HG03521 (cell line): ENCODE measurements at regions not wholly inside any gene's neighbourhood (a gene's known extent, or its start where the extent isn't known, plus 50 kb on each side); places are given as distances from the start of the nearest gene placed in this dataset.
"Not testable (repeated sequence)": the region's sequence is repeated elsewhere in the genome, so short reads cannot be mapped to it uniquely, and the experiment has no call there.

Source experiments
- ATAC-seq: cut with Tn5 transposase; IDR thresholded peaks from one replicate; pipeline ENCODE4 v1.9.1; 2021; ENCODE audit warnings: mild to moderate bottlenecking, moderate library complexity; ENCODE audit not compliant: unreplicated experiment

DNA sequence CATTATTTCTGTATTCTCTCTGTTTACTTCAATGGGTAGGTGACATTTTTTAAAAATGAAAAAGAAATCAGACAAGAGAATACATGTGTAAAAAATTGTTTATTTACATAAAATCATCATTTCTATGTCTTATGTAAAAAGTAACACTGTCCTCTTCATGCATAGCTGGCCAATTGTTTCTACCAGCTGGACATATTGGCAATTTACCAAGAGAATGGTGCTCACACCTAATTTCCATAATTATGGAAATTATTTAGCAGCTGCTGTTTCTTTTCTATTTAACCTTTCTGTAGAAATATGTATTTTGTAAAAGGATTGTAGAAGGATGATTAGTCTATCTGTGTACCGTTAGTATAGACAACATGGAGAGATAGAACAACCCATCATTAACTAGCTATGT, 791.9 kb downstream of the TRIB2 start:
- no peak for ATAC-seq

DNA sequence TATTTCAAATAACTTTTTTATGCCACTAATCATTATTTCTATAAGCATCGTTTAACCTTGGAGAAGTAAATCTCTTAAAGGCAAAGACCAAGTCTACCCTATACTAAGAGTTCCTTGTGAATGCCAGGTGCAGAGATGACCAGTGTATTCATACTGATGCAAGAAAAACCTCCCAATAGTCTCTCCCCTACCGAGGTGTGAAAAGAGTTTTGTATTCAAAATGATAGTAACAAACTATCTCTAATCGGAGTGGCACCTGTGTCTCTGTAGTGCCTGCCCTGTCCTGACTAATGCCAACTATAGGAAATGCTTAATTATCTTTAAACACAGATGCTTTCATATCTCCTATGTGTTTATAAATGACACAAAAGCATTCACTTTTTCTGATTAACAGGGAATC, 798.5 kb downstream of the TRIB2 start:
- no peak for ATAC-seq

GRCh38 chr2:13522096-13522495, 805.4 kb downstream of the TRIB2 start:
- no peak for ATAC-seq

GRCh38 chr2:13522917-13523821, 806.4 kb downstream of the TRIB2 start:
- peak; percentile 91 for ATAC-seq

DNA sequence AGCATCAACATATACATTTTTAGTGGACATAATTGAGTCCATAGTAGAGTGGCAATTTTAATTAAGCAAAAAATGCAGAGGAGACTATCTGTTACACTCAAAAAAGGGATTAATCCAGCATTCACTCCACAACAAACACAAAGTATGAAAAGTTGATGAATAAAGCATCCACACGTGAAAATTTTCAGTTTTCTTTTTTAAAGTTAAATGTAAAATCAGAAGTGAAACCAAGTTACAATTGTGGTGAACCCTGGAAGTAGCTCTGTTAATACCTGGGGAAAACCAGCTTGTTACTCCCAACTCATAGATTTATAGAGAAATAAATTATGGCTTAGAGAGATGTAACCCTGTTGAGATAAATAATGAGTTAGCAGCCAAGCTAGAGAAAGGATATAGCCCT, 807.8 kb downstream of the TRIB2 start:
- no peak for ATAC-seq

GRCh38 chr2:13531735-13532410, 815.1 kb downstream of the TRIB2 start:
- not testable (repeated sequence) for ATAC-seq

GRCh38 chr2:13532781-13533523, 816.2 kb downstream of the TRIB2 start:
- ATAC-seq = not testable (repeated sequence)

DNA sequence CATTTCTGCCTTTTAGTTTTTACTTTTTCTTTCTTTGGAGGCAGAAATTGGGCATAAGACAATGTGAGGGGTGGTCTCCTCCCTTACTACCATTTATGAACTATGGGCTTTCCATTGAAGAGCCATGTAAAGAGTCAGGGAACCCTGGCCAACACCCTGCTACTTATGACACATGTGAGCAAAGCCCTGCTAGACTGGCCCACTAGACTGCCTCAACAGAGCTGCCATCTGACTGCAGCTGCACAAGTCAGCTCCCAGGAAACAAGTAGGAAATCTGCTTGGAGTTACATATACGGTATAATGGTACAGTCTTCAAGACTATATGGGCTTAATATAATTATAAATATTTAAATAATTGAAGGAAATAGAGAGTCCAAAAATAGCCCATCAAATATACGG, 816.8 kb downstream of the TRIB2 start:
- no peak for ATAC-seq

DNA sequence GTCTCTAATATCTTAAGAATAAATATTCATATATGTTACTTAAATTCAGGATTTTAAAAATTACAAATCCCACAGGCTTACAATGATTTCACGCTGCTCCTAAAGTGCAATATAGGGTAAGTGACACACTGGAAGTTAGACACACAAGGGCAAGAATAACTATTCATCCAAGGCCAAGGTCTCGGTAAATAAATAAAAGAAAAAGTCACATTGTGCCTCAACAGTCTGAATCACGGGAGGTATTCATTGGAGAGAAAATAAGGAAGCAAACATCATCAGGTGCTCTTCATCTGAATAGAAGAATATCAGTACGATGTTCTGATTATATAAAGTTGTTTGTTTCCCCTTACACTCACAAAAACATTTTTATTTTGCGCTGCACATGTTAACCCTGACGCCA, 820.2 kb downstream of the TRIB2 start:
- no peak for ATAC-seq

- no peak for ATAC-seq
Measured at GRCh38 chr2:13537771-13538349, 821.1 kb downstream of the TRIB2 start.

DNA sequence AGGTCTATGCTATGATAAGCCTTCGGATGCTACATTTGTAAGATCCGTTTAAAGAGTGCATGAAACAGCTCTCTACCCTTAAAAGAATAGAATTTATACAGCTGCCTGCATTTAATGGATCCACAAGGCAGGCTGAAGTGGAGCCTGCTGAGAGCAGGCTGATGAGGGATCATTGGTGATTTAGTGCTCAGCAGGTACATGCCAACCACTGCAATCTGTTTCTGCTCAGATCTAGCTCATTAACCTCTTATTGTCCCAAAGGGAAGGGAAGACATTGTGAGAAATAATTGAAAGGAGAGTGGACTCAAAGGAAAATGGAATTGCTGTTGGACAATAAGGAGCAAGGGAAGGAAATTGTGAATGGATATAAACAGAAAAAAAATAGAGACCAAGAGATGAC, 822.6 kb downstream of the TRIB2 start:
- no peak for ATAC-seq

DNA sequence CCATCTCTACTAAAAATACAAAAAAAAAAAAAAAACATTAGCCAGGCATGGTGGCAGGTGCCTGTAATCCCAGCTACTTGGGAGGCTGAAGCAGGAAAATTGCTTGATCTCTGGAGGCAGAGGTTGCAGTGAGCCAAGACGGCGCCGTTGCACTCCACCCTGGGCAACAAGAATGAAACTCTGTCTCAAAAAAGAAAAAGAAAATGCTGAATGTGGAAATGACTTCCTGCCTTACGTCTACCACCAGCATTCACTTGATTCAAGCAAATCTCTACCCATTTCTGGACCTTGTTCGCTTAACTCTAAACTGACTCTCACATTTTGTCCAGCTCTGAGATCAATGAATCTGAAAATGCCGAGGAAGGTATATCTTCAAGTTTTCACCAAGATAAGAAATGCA, 825.3 kb downstream of the TRIB2 start:
- ATAC-seq = no peak

DNA sequence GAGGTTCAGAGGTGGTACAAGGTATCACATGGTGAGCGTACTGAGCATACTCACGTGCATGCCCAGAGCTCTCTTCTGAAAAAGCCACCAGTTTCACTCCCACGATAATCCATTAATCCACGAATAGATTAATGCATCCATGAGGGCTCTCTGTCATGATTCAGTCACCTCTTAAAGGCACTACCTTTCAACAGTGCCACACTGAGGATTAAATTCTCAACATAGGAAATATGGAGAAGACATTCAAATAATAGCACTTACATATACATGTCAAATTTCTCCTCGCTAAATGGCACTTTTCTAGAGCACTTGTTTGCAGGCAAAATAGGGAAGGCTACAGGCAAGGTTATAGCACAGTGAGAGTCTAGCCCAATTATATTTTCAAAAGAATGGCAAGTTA, 825.9 kb downstream of the TRIB2 start:
- ATAC-seq = no peak

- ATAC-seq = no peak
Measured at GRCh38 chr2:13543550-13543949, 826.8 kb downstream of the TRIB2 start.

DNA sequence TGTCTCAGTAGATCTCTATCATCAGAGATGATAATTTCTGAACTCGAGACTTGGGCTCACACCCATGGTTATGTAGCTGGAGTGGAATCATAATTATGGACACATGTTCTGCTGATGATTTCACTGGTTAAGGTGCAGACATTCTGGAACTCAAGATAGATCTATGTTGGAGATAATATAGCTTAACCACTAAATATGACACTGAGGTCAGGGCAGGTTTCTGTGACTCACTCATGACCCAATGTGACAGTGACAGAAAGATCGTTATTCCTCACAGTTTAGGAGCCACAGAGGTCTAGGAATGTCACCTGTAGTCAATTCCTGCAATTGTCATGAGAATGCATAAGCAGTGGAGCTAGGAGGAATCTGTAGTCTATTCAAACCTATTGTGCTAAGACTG, 828.6 kb downstream of the TRIB2 start:
- no peak for ATAC-seq

GRCh38 chr2:13546131-13546530, 829.4 kb downstream of the TRIB2 start:
- no peak for ATAC-seq

- ATAC-seq = no peak
Measured at GRCh38 chr2:13550285-13551231, 833.8 kb downstream of the TRIB2 start.

DNA sequence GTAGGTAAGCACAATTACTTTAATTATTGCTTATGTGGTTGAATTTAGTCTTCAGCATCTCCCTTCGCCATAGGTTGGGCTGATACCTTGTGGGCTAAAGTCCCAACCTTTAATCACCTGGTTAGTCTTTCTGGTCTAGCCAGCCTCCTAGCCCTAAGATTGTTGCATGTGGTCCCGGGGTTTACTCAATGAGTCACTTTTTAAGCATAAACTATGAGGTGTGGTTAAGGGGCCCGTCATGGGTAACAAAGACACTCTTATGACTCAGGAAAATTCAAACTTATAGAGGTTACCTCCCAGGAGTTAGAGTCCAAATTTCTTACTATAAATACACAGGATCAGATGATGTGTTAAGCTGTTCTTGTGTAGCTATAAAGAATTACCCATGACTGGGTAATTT, 841.6 kb downstream of the TRIB2 start:
- peak; percentile 55 for ATAC-seq

DNA sequence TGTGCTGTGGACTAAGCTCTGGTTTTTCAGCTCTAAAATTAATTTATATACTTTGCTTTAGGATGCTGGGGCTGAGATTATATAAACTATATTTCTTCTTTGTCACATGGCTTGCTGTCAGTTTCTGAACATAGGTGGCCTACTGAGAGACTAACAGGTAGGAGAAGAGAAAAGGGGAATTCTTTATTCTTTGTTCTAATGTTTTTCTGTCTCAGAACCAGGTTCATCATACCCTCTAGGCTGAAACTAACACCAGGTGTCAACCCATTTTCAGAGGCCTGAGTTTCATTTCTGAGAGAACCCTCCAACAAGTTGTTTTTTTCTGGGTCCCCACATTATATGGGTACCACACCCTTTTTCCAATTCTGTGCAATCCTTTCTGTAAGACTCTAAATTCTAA, 843.6 kb downstream of the TRIB2 start:
- ATAC-seq = no peak

DNA sequence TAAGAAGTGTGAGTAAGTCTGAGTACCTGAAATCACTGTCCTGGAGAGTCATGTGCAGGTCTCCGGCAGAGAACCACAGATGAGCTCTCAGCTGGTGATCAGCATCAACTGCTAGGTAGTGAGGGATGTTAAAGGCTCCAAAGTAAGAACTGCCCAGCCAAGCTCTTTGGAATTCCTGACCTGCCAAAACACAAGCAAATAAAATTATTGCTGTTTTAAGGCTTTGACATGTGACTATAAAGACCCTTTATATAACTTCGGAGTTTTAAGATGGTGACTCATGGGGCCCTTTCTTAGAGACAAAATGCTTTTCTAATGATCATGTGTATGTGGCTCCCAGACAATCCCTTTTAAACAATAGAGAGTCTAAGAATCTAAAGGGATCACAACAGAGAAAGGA, 855.7 kb downstream of the TRIB2 start:
- ATAC-seq = no peak
